ENCODE measurements at regions not wholly inside any gene's neighbourhood (a gene's known extent, or its start where the extent isn't known, plus 50 kb on each side); places are given as distances from the start of the nearest gene placed in this dataset.

- FAIRE-seq (no peak), DNase-seq (ENCODE audit: insufficient read length) (no peak)
- no peak for TF ChIP-seq POLR2AphosphoS5 (IDR thresholded peaks at IDR 0.05; ENCODE audit: low read depth, low read length)
- no peak for TF ChIP-seq TAF1 (IDR thresholded peaks at IDR 0.05; ENCODE audit: borderline replicate concordance, low read depth, low read length)
- no peak for TF ChIP-seq POLR2A (IDR thresholded peaks at IDR 0.05; ENCODE audit: low read depth, low read length)
Measured at GRCh38 chr5:125004009-125004408, 257.6 kb upstream of the ZNF608 start.

DNA sequence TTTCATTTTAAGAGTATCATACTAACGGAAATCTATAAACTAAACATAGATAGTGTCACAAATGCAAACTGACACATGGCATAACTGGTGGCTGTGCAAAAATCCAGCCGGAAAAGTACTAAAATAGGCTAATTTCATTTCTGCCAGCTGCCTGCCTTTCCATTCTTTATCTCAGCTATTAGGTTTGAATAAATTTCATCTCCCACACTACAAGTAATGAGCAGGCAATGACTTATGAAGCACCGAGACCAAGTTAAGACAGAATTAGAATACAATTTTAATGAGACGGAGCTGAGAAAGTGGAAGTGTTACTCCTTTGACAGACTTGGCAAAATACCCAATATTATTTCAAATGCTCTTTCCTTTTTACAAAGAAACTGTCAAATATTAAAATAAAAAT lies 258.8 kb upstream of the ZNF608 start:
- FAIRE-seq (peak; percentile 56), DNase-seq (ENCODE audit: insufficient read length) (no peak)
- no peak for TF ChIP-seq POLR2AphosphoS5 (IDR thresholded peaks at IDR 0.05; ENCODE audit: low read depth, low read length)
- no peak for TF ChIP-seq POLR2A (IDR thresholded peaks at IDR 0.05; ENCODE audit: low read depth, low read length)
- TF ChIP-seq TAF1 (IDR thresholded peaks at IDR 0.05; ENCODE audit: borderline replicate concordance, low read depth, low read length) = no peak

DNA sequence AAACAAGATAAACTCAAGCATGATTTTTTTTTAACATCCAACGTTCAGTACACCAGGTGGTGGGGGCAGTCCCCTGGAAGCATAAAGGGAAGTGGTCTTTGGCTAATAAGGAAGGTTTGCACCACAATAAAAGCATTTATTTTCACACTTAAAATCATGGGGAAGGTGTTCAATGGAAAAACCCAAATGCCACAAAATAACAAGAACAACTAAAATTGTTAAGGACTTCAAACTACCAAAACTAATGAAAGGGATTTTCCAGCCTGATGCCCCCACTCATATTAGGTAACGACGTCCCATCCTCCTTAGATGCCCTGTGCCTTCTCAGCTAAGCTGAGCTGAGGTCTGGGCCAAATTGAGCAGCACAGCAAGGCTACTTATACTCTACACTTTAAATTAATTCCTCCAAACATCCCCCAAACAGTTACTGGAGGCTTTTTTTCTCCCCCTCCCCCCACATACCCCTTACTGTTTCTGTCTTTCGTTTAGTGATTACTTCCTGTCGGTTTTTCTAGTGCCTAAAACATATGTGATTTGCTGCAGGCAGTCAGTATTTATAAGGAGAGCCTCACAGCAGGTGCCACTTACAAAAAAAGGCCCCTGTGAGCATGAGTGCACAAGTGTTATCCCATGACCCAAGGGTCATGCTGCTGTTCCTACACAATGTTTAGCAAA lies 259.7 kb upstream of the ZNF608 start:
- DNase-seq (ENCODE audit: insufficient read length) = no peak
- TF ChIP-seq TAF1 (IDR thresholded peaks at IDR 0.05; ENCODE audit: borderline replicate concordance, low read depth, low read length) = no peak
- TF ChIP-seq POLR2AphosphoS5 (IDR thresholded peaks at IDR 0.05; ENCODE audit: low read depth, low read length) = peak; percentile 27; the same call in 1 of the 2 replicates
- TF ChIP-seq POLR2A (IDR thresholded peaks at IDR 0.05; ENCODE audit: low read depth, low read length) = no peak; the same call in 1 of the 2 replicates
- peak; percentile 86 for FAIRE-seq

DNA sequence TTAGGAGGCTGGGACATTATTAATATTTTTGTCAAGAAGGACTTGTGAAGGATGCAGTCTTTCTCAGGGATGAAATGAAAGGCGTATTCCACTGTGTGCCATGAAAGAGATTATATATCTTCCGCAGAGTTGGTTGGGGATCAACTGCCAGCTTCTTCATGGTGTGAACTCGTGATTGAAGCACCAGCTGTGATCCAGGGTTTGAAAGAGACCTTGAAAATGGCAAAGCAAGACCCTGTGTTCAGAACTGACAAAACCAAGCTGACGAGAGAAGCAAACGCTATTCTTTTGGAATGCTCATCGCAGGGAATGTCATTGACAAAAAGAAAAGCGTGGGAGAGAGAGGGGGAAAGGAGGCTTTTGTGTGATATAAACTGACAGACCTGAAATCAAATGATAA lies 263.9 kb upstream of the ZNF608 start:
- TF ChIP-seq TAF1 (IDR thresholded peaks at IDR 0.05; ENCODE audit: borderline replicate concordance, low read depth, low read length) = no peak
- TF ChIP-seq POLR2A (IDR thresholded peaks at IDR 0.05; ENCODE audit: low read depth, low read length) = no peak
- TF ChIP-seq POLR2AphosphoS5 (IDR thresholded peaks at IDR 0.05; ENCODE audit: low read depth, low read length) = no peak
- DNase-seq (ENCODE audit: insufficient read length) = no peak
- FAIRE-seq = no peak

GRCh38 chr5:125011014-125011413 lies 264.6 kb upstream of the ZNF608 start:
- TF ChIP-seq TAF1 (IDR thresholded peaks at IDR 0.05; ENCODE audit: borderline replicate concordance, low read depth, low read length) (no peak), POLR2A (IDR thresholded peaks at IDR 0.05; ENCODE audit: low read depth, low read length) (no peak), POLR2AphosphoS5 (IDR thresholded peaks at IDR 0.05; ENCODE audit: low read depth, low read length) (no peak)
- peak; percentile 74 for FAIRE-seq
- no peak for DNase-seq (ENCODE audit: insufficient read length)

DNA sequence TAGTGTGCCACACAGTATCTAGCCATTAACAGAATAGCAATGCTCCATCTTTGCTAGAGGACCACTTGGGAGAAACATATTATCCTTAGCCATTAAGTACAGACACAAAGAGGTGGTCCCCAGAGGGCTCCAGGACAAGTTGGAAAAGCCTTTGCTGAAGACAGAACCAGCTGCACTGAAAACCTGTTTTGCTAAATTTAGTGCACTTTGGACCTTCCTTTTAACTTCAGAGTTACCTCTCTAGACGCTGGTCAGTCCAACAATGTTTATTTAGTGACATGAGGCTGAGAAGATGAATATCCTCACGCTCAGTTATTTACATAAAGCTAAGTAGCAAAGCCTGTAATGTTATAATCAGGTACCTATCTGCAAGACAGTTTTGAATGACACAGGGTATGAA lies 265.0 kb upstream of the ZNF608 start:
- no peak for FAIRE-seq
- TF ChIP-seq POLR2AphosphoS5 (IDR thresholded peaks at IDR 0.05; ENCODE audit: low read depth, low read length) = no peak
- TF ChIP-seq TAF1 (IDR thresholded peaks at IDR 0.05; ENCODE audit: borderline replicate concordance, low read depth, low read length) = no peak
- no peak for TF ChIP-seq POLR2A (IDR thresholded peaks at IDR 0.05; ENCODE audit: low read depth, low read length)
- no peak for DNase-seq (ENCODE audit: insufficient read length)

GRCh38 chr5:125011947-125012346 lies 265.5 kb upstream of the ZNF608 start:
- FAIRE-seq = no peak
- no peak for TF ChIP-seq POLR2A (IDR thresholded peaks at IDR 0.05; ENCODE audit: low read depth, low read length)
- TF ChIP-seq TAF1 (IDR thresholded peaks at IDR 0.05; ENCODE audit: borderline replicate concordance, low read depth, low read length) = no peak
- no peak for TF ChIP-seq POLR2AphosphoS5 (IDR thresholded peaks at IDR 0.05; ENCODE audit: low read depth, low read length)
- no peak for DNase-seq (ENCODE audit: insufficient read length)

GRCh38 chr5:125012727-125013451 lies 266.4 kb upstream of the ZNF608 start:
- FAIRE-seq = no peak
- DNase-seq (ENCODE audit: insufficient read length) = no peak
- TF ChIP-seq POLR2A (IDR thresholded peaks at IDR 0.05; ENCODE audit: low read depth, low read length) = no peak
- no peak for TF ChIP-seq POLR2AphosphoS5 (IDR thresholded peaks at IDR 0.05; ENCODE audit: low read depth, low read length)
- no peak for TF ChIP-seq TAF1 (IDR thresholded peaks at IDR 0.05; ENCODE audit: borderline replicate concordance, low read depth, low read length)

DNA sequence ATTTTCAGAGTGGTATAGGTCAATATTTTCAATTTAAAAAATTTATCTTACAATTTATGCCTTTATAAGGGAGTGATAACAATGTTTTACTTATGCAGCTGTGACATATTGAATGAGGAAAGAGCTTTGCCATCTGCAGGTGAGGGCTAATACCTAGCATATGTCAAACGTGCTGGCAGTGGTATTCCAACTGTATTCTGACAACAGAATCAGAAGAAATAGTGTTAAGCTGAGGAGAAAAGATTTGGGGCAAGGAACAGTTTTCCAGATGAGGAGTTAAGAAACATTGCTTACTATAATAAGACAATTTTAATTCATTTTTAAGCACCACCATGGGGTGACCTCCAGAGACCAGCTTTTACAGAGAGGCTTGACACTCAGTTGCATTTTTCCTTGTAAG lies 267.8 kb upstream of the ZNF608 start:
- TF ChIP-seq POLR2AphosphoS5 (IDR thresholded peaks at IDR 0.05; ENCODE audit: low read depth, low read length) (no peak), TAF1 (IDR thresholded peaks at IDR 0.05; ENCODE audit: borderline replicate concordance, low read depth, low read length) (no peak), POLR2A (IDR thresholded peaks at IDR 0.05; ENCODE audit: low read depth, low read length) (no peak)
- no peak for DNase-seq (ENCODE audit: insufficient read length)

DNA sequence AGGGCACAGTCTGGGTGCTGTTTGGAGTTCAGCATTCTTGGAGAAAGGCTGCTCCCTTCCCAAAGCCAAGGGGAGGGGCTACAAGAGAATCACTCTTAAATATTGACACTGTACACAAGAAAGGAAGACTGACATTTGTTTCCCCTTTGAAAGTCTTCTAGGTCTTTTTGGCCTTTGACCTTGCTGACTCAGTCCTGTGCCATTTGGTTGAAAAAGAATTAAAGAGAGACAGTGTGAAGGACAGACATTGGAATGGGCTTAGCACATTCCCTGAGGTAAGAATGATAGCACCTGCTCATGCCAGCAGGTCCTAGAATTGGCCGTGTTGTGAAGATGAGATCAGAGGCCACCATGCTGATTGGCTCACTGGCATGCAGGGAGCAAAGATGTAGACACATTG lies 271.4 kb upstream of the ZNF608 start:
- TF ChIP-seq POLR2AphosphoS5 (IDR thresholded peaks at IDR 0.05; ENCODE audit: low read depth, low read length) (no peak), POLR2A (IDR thresholded peaks at IDR 0.05; ENCODE audit: low read depth, low read length) (no peak), TAF1 (IDR thresholded peaks at IDR 0.05; ENCODE audit: borderline replicate concordance, low read depth, low read length) (no peak)
- no peak for DNase-seq (ENCODE audit: insufficient read length)
- no peak for FAIRE-seq

More for the DNA sequence above, 267.8 kb upstream of the ZNF608 start:
- no peak for FAIRE-seq

DNA sequence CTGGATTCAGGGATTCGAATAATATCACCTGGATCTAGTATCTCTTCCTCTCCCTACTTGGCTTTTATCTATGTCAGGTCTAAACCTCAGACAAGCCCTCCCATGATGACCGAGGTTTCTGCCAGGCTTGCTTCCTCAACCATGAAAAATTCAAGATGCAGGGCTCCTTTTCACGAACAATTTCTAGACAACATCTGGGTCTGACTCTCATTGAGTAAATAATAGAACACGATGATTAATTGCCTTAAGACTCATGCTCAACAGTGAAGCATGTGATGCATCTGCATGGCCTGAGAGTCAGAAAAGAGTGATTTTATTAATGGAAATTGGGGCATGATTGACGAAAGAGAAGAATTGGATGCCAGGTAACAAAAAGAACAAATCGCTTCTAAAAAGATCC lies 277.2 kb upstream of the ZNF608 start:
- TF ChIP-seq POLR2A (IDR thresholded peaks at IDR 0.05; ENCODE audit: low read depth, low read length) (no peak), TAF1 (IDR thresholded peaks at IDR 0.05; ENCODE audit: borderline replicate concordance, low read depth, low read length) (no peak), POLR2AphosphoS5 (IDR thresholded peaks at IDR 0.05; ENCODE audit: low read depth, low read length) (no peak)
- no peak for DNase-seq (ENCODE audit: insufficient read length)
- FAIRE-seq = no peak

All from GM12892 (cell line).